PC-3 (cell line): ENCODE measurements at regions not wholly inside any gene's neighbourhood (a gene's known extent, or its start where the extent isn't known, plus 50 kb on each side); places are given as distances from the start of the nearest gene placed in this dataset.

ENCODE experiments used
- ATAC-seq: fragments of 200-7000 bp; cut with Tn5 transposase; 2 replicates; pipeline ENCODE4 v1.9.1; 2020; ENCODE audit warnings: mild to moderate bottlenecking, moderate library complexity
- BruUV-seq: library from RNA; stranded (reverse); fragments of 400-500 nt; replicated peaks from 2 replicates; lab custom pipeline; 2021; lab: Mats Ljungman, UMichigan
- CTCF ChIA-PET: fragments of 300-600 bp; sonication (Branson Sonifier 250); formaldehyde crosslinking; loops from one replicate; lab custom pipeline; 2022; ENCODE audit warnings: antibody characterized with exemption; lab: Charles Lee
- POLR2A ChIA-PET: fragments of 300-600 bp; sonication (Branson Sonifier 250); formaldehyde crosslinking; loops from one replicate; lab custom pipeline; 2022; ENCODE audit warnings: antibody characterized with exemption; ENCODE audit not compliant: unreplicated experiment; lab: Charles Lee
- DNase-seq: peaks from one replicate; pipeline ENCODE4 v3.0.0-alpha.2; 2015
- H2AFZ ChIP-seq: fragments of 300-600 bp; sonication (generic); 2 replicates; pipeline ENCODE4 v1.6.0; 2016; ENCODE audit warnings: antibody characterized with exemption, low read length
- H3F3A ChIP-seq: fragments of 300-600 bp; sonication (generic); one replicate; pipeline ENCODE4 v1.6.0; 2017; ENCODE audit warnings: antibody characterized with exemption, low read length, control low read depth, mild to moderate bottlenecking; ENCODE audit not compliant: unreplicated experiment
- H3K27ac ChIP-seq: fragments of 300-600 bp; sonication (generic); 2 replicates; pipeline ENCODE4 v1.5.1; 2016; ENCODE audit warnings: mild to moderate bottlenecking, low read length
- H3K27me3 ChIP-seq: fragments of 300-600 bp; sonication (generic); 2 replicates; pipeline ENCODE4 v1.6.1; 2016; ENCODE audit warnings: low read length, mixed read lengths
- H3K36me3 ChIP-seq: fragments of 300-600 bp; sonication (generic); 2 replicates; pipeline ENCODE4 v1.6.1; 2016; ENCODE audit warnings: low read depth, mixed run types, low read length, mixed read lengths
- H3K4me1 ChIP-seq: fragments of 300-600 bp; sonication (generic); 2 replicates; pipeline ENCODE4 v1.5.1; 2016; ENCODE audit warnings: low read length; ENCODE audit not compliant: insufficient read depth
- H3K4me2 ChIP-seq: fragments of 300-600 bp; sonication (generic); 2 replicates; pipeline ENCODE4 v1.6.0; 2016; ENCODE audit warnings: low read length
- H3K4me3 ChIP-seq: fragments of 300-600 bp; sonication (generic); 2 replicates; pipeline ENCODE4 v1.5.1; 2016; ENCODE audit warnings: mild to moderate bottlenecking, low read length, mixed read lengths
- H3K79me2 ChIP-seq: fragments of 300-600 bp; sonication (generic); 2 replicates; pipeline ENCODE4 v1.6.1; 2017; ENCODE audit warnings: low read length, mixed read lengths
- H3K9ac ChIP-seq: fragments of 300-600 bp; sonication (generic); 2 replicates; pipeline ENCODE4 v1.6.0; 2016; ENCODE audit warnings: mild to moderate bottlenecking, low read length
- H3K9me2 ChIP-seq: fragments of 300-600 bp; sonication (generic); replicated peaks from 2 replicates; pipeline ENCODE4 v1.6.1; 2016; ENCODE audit warnings: mixed run types, low read length, mixed read lengths
- H3K9me3 ChIP-seq: fragments of 300-600 bp; sonication (generic); 2 replicates; pipeline ENCODE4 v1.6.1; 2016; ENCODE audit warnings: low read length, mixed read lengths
- H4K20me1 ChIP-seq: fragments of 300-600 bp; sonication (generic); 2 replicates; pipeline ENCODE4 v1.6.1; 2016; ENCODE audit warnings: low read length, mixed read lengths
- EZH2 ChIP-seq: fragments of 300-600 bp; sonication (generic); IDR thresholded peaks from one replicate; pipeline ENCODE4 v1.6.1; 2017; ENCODE audit warnings: antibody characterized with exemption, mild to moderate bottlenecking, low read length; ENCODE audit not compliant: unreplicated experiment
- EZH2phosphoT487 ChIP-seq: fragments of 300-600 bp; sonication (generic); IDR thresholded peaks from 2 replicates; pipeline ENCODE4 v1.6.1; 2018; ENCODE audit warnings: mild to moderate bottlenecking, antibody characterized with exemption, low read length, borderline replicate concordance
- intact Hi-C: fragments of 100-400 bp; cut with micrococcal nuclease; formaldehyde crosslinking; loops from 2 replicates; pipeline ENCODE4 v1.9.0; 2023
- TF ChIP-seq, protein P1 (sequence below): fragments of 300-600 bp; sonication (generic); conservative IDR thresholded peaks from 2 replicates; pipeline ENCODE4 v1.5.1; 2017; ENCODE audit warnings: antibody characterized with exemption, low read depth, mild to moderate bottlenecking, low read length

- Histone ChIP-seq H3K9ac (no peak overlapping the region), H3K9me2 (no peaks in the 10 kb centered on the region), H3K4me3 (no peak overlapping the region), H3F3A (no peaks in the 10 kb centered on the region), H3K9me3 (no peaks in the 10 kb centered on the region), H4K20me1 (no peaks in the 10 kb centered on the region), H3K36me3 (no peaks in the 10 kb centered on the region), H3K4me1 (no peaks in the 10 kb centered on the region), H3K4me2 (no peak overlapping the region), H3K27me3 (peaks cover 76% of the 10 kb centered on the region), H3K79me2 (no peaks in the 10 kb centered on the region), H2AFZ (no peak overlapping the region), H3K27ac (no peak overlapping the region)
- no TSS peak for BruUV-seq
- CTCF ChIA-PET: no interaction called here
- intact Hi-C loops: no loop called here
- POLR2A ChIA-PET: no interaction called here
- DNase-seq (no peak), ATAC-seq (no peak)
- no peak for TF ChIP-seq EZH2
- no peak for TF ChIP-seq EZH2phosphoT487
- TF ChIP-seq, protein P1, sequence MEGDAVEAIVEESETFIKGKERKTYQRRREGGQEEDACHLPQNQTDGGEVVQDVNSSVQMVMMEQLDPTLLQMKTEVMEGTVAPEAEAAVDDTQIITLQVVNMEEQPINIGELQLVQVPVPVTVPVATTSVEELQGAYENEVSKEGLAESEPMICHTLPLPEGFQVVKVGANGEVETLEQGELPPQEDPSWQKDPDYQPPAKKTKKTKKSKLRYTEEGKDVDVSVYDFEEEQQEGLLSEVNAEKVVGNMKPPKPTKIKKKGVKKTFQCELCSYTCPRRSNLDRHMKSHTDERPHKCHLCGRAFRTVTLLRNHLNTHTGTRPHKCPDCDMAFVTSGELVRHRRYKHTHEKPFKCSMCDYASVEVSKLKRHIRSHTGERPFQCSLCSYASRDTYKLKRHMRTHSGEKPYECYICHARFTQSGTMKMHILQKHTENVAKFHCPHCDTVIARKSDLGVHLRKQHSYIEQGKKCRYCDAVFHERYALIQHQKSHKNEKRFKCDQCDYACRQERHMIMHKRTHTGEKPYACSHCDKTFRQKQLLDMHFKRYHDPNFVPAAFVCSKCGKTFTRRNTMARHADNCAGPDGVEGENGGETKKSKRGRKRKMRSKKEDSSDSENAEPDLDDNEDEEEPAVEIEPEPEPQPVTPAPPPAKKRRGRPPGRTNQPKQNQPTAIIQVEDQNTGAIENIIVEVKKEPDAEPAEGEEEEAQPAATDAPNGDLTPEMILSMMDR: no peak
Observed at GRCh38 chr10:125535559-125535958, 147.4 kb downstream of the TEX36 start.

- Histone ChIP-seq H2AFZ (no peak overlapping the region), H3K4me3 (no peak overlapping the region), H4K20me1 (no peaks in the 10 kb centered on the region), H3K9ac (no peak overlapping the region), H3K9me2 (no peaks in the 10 kb centered on the region), H3K4me2 (no peak overlapping the region), H3K27me3 (peaks cover 74% of the 10 kb centered on the region), H3K4me1 (no peaks in the 10 kb centered on the region), H3K9me3 (no peaks in the 10 kb centered on the region), H3K27ac (no peak overlapping the region), H3K36me3 (no peaks in the 10 kb centered on the region), H3F3A (no peaks in the 10 kb centered on the region), H3K79me2 (no peaks in the 10 kb centered on the region)
- DNase-seq (no peak), ATAC-seq (no peak)
- POLR2A ChIA-PET: no interaction called here
- intact Hi-C loops: no loop called here
- no TSS peak for BruUV-seq
- TF ChIP-seq EZH2: no peak
- TF ChIP-seq, protein P1: no peak
- TF ChIP-seq EZH2phosphoT487: no peak
- CTCF ChIA-PET: no interaction called here
Observed at GRCh38 chr10:125534515-125534914, 148.4 kb downstream of the TEX36 start.

DNA sequence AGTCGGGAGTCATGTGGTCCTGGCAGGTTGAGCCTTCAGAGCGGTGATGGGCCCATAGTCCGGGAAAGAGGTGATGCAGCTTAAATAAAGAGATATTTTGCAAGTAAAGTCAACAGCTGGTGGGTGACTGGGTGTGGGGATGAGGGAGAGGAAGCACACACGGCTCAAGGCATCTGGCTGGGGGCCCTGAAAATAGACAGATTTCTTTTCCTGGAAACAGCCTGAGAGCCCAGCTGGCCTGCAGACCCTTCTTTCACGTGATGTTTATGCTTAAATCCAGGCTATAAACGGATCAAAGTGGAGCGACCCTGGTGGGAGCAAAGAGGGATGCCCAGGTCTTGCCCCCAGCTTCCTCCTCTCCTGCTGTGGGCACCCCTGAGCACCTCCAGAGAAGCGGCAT, 149.1 kb downstream of the TEX36 start:
- POLR2A ChIA-PET: no interaction called here
- Histone ChIP-seq H3K27ac (no peak overlapping the region), H3K9me3 (no peaks in the 10 kb centered on the region), H3K79me2 (no peaks in the 10 kb centered on the region), H3K4me3 (no peak overlapping the region), H3K4me1 (no peaks in the 10 kb centered on the region), H2AFZ (no peak overlapping the region), H3F3A (no peaks in the 10 kb centered on the region), H3K9ac (no peak overlapping the region), H4K20me1 (no peaks in the 10 kb centered on the region), H3K36me3 (no peaks in the 10 kb centered on the region), H3K4me2 (no peak overlapping the region), H3K9me2 (no peaks in the 10 kb centered on the region), H3K27me3 (peaks cover 78% of the 10 kb centered on the region)
- BruUV-seq: no TSS peak
- CTCF ChIA-PET: no interaction called here
- TF ChIP-seq, protein P1: no peak
- no peak for TF ChIP-seq EZH2phosphoT487
- no peak for TF ChIP-seq EZH2
- intact Hi-C loops: no loop called here
- DNase-seq (no peak), ATAC-seq (no peak)
